ENCODE measurements at regions not wholly inside any gene's neighbourhood (a gene's known extent, or its start where the extent isn't known, plus 50 kb on each side); places are given as distances from the start of the nearest gene placed in this dataset.

DNA sequence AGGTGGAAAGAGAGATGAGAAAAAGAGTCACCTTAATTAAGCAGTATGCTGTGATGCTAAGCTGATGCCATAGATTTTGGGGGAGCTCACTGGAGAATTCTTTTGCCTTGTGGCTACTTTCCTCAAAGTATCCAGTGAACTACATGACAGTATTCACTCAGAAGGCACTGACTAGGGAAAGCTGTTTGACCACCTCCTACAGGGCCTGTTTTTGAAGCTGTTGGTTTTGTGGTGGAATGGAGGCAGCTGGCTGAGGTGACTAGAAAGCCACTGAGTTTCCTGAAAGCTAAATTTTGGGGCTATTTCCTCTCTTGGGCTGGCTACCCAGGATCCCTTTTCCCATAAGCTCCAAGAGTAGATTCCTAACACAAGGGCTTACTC lies 124.8 kb upstream of the EOLA2 start:
- TF ChIP-seq, protein P1, sequence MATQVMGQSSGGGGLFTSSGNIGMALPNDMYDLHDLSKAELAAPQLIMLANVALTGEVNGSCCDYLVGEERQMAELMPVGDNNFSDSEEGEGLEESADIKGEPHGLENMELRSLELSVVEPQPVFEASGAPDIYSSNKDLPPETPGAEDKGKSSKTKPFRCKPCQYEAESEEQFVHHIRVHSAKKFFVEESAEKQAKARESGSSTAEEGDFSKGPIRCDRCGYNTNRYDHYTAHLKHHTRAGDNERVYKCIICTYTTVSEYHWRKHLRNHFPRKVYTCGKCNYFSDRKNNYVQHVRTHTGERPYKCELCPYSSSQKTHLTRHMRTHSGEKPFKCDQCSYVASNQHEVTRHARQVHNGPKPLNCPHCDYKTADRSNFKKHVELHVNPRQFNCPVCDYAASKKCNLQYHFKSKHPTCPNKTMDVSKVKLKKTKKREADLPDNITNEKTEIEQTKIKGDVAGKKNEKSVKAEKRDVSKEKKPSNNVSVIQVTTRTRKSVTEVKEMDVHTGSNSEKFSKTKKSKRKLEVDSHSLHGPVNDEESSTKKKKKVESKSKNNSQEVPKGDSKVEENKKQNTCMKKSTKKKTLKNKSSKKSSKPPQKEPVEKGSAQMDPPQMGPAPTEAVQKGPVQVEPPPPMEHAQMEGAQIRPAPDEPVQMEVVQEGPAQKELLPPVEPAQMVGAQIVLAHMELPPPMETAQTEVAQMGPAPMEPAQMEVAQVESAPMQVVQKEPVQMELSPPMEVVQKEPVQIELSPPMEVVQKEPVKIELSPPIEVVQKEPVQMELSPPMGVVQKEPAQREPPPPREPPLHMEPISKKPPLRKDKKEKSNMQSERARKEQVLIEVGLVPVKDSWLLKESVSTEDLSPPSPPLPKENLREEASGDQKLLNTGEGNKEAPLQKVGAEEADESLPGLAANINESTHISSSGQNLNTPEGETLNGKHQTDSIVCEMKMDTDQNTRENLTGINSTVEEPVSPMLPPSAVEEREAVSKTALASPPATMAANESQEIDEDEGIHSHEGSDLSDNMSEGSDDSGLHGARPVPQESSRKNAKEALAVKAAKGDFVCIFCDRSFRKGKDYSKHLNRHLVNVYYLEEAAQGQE (IDR thresholded peaks at IDR 0.05; ENCODE audit: low read depth): no peak
- TF ChIP-seq CEBPB (IDR thresholded peaks at IDR 0.05): no peak
- TF ChIP-seq TCF12 (IDR thresholded peaks at IDR 0.05; ENCODE audit: low read depth): no peak
- TF ChIP-seq, protein P2, sequence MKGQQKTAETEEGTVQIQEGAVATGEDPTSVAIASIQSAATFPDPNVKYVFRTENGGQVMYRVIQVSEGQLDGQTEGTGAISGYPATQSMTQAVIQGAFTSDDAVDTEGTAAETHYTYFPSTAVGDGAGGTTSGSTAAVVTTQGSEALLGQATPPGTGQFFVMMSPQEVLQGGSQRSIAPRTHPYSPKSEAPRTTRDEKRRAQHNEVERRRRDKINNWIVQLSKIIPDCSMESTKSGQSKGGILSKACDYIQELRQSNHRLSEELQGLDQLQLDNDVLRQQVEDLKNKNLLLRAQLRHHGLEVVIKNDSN (IDR thresholded peaks at IDR 0.05): no peak
- TF ChIP-seq, protein P3, sequence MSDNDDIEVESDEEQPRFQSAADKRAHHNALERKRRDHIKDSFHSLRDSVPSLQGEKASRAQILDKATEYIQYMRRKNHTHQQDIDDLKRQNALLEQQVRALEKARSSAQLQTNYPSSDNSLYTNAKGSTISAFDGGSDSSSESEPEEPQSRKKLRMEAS (IDR thresholded peaks at IDR 0.05): no peak
- TF ChIP-seq ZBTB7A (IDR thresholded peaks at IDR 0.05; ENCODE audit: low read depth): no peak
- no peak for TF ChIP-seq CREB1 (IDR thresholded peaks at IDR 0.05; ENCODE audit: low read depth)

DNA sequence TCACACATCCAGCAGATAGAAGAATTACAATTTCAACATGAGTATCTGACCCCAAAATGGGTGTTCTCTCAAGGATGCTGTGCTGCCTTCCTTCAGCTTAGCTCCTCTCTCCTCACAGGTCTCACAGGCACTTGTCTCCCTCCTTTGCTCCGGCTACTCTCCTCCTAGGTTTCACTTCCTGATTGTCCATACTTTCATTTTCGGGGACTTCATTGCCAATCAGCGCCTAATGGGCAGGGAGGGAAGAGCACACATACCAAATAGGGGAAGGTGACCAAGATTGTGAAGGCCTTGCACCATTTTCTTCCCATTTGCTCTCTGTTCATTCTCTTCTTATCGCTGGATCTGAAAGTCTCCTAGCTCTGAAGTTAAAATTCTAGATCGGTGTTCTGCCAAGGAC lies 125.4 kb upstream of the EOLA2 start:
- no peak for TF ChIP-seq TCF12 (IDR thresholded peaks at IDR 0.05; ENCODE audit: low read depth)
- no peak for TF ChIP-seq FOXM1 (IDR thresholded peaks at IDR 0.05; ENCODE audit: borderline replicate concordance, low read depth)
- no peak for TF ChIP-seq YY1 (IDR thresholded peaks at IDR 0.05; ENCODE audit: low read depth)
- no peak for TF ChIP-seq TEAD4 (IDR thresholded peaks at IDR 0.05)
- TF ChIP-seq NFIC (IDR thresholded peaks at IDR 0.05): no peak
- TF ChIP-seq CREB1 (IDR thresholded peaks at IDR 0.05; ENCODE audit: low read depth): no peak
- no peak for TF ChIP-seq EGR1 (IDR thresholded peaks at IDR 0.05)
- TF ChIP-seq, protein P3 (IDR thresholded peaks at IDR 0.05): no peak
- no peak for TF ChIP-seq TAF1 (IDR thresholded peaks at IDR 0.05; ENCODE audit: low read depth)
- no peak for TF ChIP-seq RAD21 (IDR thresholded peaks at IDR 0.05; ENCODE audit: low read depth)
- TF ChIP-seq CEBPB (IDR thresholded peaks at IDR 0.05): no peak

DNA sequence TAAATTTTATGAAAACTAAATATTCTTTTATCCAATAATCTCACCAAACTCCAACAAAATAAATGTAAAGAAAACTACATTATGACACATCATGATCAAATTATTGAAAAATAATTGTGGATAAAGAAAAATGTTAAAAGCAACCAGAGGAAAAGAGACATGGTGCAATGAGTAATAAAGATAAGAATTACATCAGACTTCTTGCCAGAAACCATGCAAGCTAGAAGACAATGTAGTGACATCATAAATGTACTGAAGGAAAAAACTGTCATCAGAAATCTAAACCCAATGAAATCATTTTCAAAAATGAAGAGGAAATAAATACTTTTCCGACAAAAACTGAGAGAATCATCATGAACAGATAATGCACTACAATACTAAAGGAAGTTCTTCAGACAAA lies 135.9 kb upstream of the EOLA2 start:
- TF ChIP-seq TAF1 (IDR thresholded peaks at IDR 0.05; ENCODE audit: low read depth) (no peak), RAD21 (IDR thresholded peaks at IDR 0.05; ENCODE audit: low read depth) (no peak), CREB1 (IDR thresholded peaks at IDR 0.05; ENCODE audit: low read depth) (no peak), FOXM1 (IDR thresholded peaks at IDR 0.05; ENCODE audit: borderline replicate concordance, low read depth) (no peak), EP300 (IDR thresholded peaks at IDR 0.05; ENCODE audit: borderline replicate concordance) (no peak), TEAD4 (IDR thresholded peaks at IDR 0.05) (no peak), TCF12 (IDR thresholded peaks at IDR 0.05; ENCODE audit: low read depth) (no peak), CEBPB (IDR thresholded peaks at IDR 0.05) (no peak), EGR1 (IDR thresholded peaks at IDR 0.05) (no peak), ZBTB7A (IDR thresholded peaks at IDR 0.05; ENCODE audit: low read depth) (no peak), YY1 (IDR thresholded peaks at IDR 0.05; ENCODE audit: low read depth) (no peak), NFIC (IDR thresholded peaks at IDR 0.05) (no peak)
- TF ChIP-seq, protein P1 (IDR thresholded peaks at IDR 0.05; ENCODE audit: low read depth): no peak
- TF ChIP-seq, protein P3 (IDR thresholded peaks at IDR 0.05): no peak
- TF ChIP-seq, protein P2 (IDR thresholded peaks at IDR 0.05): no peak

DNA sequence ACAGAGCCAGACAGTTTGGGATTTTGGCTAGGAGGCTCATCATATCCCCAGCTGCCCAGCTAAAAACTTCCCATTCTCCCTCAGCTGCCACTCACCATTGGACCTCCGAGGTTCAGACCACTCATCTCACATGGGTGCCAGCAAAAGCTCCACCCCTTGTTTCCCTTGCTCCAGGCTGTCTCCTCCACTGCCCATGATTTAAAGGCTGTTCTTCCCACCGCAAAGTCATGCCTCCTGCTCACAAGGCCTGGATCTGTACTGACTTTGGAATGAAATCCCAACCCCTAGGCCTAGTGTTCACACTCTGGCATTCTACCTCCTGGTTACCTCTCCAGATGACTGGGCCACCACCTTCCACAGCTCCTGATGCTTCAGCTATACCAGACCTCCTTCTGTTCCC lies 142.2 kb upstream of the EOLA2 start:
- no peak for TF ChIP-seq RAD21 (IDR thresholded peaks at IDR 0.05; ENCODE audit: low read depth)
- no peak for TF ChIP-seq TAF1 (IDR thresholded peaks at IDR 0.05; ENCODE audit: low read depth)
- TF ChIP-seq CEBPB (IDR thresholded peaks at IDR 0.05): no peak
- no peak for TF ChIP-seq TEAD4 (IDR thresholded peaks at IDR 0.05)
- no peak for TF ChIP-seq CREB1 (IDR thresholded peaks at IDR 0.05; ENCODE audit: low read depth)

DNA sequence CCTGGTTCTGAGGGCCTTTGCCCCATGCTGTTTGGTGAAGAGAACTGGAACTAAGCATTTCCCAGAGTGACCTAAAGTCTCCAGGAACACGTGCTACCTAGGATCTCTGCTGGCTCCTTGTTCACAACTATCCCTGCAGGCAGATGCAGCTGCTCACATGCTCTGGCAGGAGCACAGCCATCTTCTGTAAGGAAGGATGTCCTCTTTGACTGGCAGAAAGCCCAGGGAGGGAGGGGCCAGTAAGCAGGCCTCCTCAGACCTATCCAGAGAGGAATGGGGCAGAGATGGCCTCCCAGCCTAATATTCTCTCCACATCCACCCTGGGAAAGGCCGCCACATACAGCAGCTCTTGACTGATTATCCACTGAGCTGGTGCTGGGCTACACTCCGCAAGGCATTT lies 142.8 kb upstream of the EOLA2 start:
- TF ChIP-seq NFIC (IDR thresholded peaks at IDR 0.05): no peak
- TF ChIP-seq YY1 (IDR thresholded peaks at IDR 0.05; ENCODE audit: low read depth): no peak
- TF ChIP-seq TCF12 (IDR thresholded peaks at IDR 0.05; ENCODE audit: low read depth): no peak
- no peak for TF ChIP-seq EP300 (IDR thresholded peaks at IDR 0.05; ENCODE audit: borderline replicate concordance)
- TF ChIP-seq RAD21 (IDR thresholded peaks at IDR 0.05; ENCODE audit: low read depth): no peak

DNA sequence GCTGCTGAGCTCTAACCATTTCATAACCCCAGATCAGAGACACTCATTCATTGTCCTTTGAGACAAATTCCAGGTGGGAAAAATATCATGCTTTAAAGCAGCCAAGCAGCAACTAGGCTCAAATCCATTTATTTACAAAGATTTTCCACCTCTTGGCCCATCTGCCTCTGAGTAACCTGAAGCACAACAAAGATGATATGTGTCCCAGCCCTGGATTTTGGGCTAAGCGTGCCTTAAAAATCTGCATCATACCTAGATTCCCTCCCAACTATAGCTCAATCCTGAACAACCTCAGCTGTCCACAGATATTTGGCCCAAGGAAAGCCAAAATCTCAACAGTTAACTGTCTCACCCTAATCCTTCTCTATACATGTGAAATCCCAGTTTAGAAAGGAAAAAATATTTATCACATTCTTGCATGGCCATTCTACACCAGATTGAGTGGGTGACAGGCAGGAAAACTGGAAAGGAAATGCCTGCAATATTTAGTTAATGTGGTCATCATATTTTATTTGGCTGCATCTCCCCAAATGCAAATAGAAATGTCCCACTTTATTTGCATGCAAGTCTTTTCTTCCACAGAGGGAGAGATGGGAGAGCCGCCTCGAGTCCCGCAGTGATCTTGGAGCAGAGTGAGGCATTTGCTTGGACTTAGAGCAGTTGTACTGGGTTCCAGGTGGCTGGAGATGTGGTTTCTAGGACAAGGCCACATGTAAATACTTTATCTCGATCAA lies 146.4 kb upstream of the EOLA2 start:
- TF ChIP-seq YY1 (IDR thresholded peaks at IDR 0.05; ENCODE audit: low read depth): no peak
- TF ChIP-seq, protein P3 (IDR thresholded peaks at IDR 0.05): no peak
- TF ChIP-seq NFIC (IDR thresholded peaks at IDR 0.05): no peak
- no peak for TF ChIP-seq TEAD4 (IDR thresholded peaks at IDR 0.05)
- TF ChIP-seq, protein P2 (IDR thresholded peaks at IDR 0.05): no peak
- no peak for TF ChIP-seq EGR1 (IDR thresholded peaks at IDR 0.05)
- no peak for TF ChIP-seq FOXM1 (IDR thresholded peaks at IDR 0.05; ENCODE audit: borderline replicate concordance, low read depth)
- TF ChIP-seq CREB1 (IDR thresholded peaks at IDR 0.05; ENCODE audit: low read depth): no peak
- TF ChIP-seq TCF12 (IDR thresholded peaks at IDR 0.05; ENCODE audit: low read depth): no peak
- no peak for TF ChIP-seq ZBTB7A (IDR thresholded peaks at IDR 0.05; ENCODE audit: low read depth)
- TF ChIP-seq, protein P1 (IDR thresholded peaks at IDR 0.05; ENCODE audit: low read depth): no peak

Measured in Ishikawa (cell line).